LHCN-M2 (cell line): ENCODE measurements at regions not wholly inside any gene's neighbourhood (a gene's known extent, or its start where the extent isn't known, plus 50 kb on each side); places are given as distances from the start of the nearest gene placed in this dataset.
"Not testable (repeated sequence)": the region's sequence is repeated elsewhere in the genome, so short reads cannot be mapped to it uniquely, and the experiment has no call there.

Experiments used
- DNase-seq: peaks from one replicate; pipeline ENCODE4 v3.0.0-alpha.2; 2012; ENCODE audit warnings: low read depth

DNA sequence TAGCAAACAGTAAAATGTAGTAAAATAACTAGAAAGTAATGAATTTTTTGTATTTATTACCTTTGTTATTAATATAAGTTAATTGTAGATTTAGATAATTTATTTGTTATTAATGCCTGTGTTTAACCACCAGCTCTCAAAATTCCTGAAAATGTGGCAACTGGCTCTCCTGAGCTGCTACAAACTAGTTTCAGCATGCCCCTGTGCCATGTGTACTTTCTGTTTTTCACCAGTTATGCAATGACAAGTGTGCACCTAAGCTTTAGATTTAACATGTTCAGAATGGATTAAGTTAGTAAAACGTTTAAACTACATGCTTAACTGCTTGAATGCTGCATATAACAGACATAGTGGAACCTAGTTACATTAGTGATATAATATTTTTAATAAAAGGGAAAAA is 88.1 kb downstream of the POSTN start:
- no peak for DNase-seq

- no peak for DNase-seq
These were observed 93.0 kb downstream of the POSTN start for GRCh38 chr13:37505531-37505930.

DNA sequence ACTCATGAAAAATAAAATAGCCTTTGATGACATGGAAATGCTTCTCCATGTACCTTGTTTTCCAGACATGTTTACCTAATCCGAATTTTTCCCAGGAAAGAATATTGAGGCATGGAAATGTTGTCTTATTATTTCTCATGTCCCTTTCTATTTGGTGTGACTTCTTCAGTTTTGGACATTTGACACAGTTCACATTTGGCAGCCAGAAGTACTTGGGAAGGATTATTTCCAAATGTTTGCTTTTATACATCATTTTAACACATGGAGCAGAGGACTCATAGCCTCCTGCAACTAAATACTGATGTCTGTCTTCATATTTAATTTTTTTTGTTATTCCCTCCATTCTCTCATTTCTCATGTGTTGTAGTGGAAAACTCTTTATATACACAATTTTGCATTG is 94.3 kb downstream of the POSTN start:
- no peak for DNase-seq

GRCh38 chr13:37503287-37503686 is 95.3 kb downstream of the POSTN start:
- DNase-seq = no peak

- not testable (repeated sequence) for DNase-seq
These were observed 96.1 kb downstream of the POSTN start for GRCh38 chr13:37502303-37502993.

DNA sequence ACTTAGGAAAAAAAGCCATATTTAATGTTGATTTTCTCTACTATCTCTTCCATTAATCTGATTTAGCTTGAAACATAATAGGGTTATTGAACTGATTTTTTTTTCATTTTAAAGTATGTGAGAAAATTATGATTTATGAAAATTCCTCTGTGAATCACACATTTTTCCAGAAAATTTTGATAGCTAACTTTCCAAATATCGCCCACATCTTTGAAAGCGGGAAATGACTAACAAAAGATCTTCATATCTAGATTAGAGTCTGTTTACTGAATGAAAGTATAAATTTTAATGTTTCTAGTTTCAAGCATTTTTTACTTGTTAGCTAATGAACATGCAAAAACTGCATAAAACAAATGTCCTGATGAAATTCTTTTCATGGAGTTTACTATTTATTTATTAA is 97.4 kb downstream of the POSTN start:
- no peak for DNase-seq

- DNase-seq = peak; percentile 92
These were observed 103.5 kb downstream of the POSTN start for GRCh38 chr13:37495046-37495445.

- no peak for DNase-seq
These were observed 104.8 kb downstream of the POSTN start for GRCh38 chr13:37493775-37494174.

GRCh38 chr13:37492741-37493514 is 105.6 kb downstream of the POSTN start:
- DNase-seq = peak; percentile 84

DNA sequence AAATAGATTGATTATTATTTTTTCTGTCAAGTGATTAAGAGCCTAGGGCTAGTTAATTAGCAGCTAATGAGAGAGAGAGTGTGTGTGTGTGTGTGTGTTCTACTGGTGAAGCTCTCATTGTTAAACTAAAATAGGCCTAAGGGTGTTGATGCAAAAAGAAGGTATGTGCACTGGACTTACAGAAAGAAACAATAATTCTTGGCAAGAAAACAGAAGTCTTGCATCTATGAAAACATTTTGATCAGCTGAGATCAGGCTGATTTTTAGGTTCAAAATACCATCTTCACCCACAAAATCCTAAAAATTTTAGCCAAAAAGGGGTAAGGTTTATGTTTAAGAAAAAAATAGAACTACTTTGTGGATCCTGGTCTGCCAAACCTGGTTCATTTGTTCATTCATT is 106.5 kb downstream of the POSTN start:
- DNase-seq = no peak

DNA sequence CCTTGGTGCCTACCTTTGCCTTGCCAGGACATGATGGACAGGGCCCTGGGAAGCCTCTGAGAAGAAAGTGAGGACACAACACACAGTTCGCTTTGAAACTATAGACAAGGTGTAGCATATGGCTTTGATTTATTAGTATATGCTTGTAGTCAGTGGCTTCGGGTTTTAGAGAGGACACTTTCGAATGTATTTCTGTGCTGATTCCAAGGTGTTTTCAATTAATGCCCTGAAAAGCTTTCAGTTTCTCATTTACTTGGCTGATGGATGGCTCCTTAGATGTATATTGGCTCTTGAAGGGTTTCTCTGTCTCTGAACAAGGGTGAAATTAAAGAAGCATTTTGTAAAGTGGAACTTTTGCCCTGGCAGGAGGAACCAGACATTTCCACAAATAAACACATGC is 106.9 kb downstream of the POSTN start:
- DNase-seq = no peak

- DNase-seq = no peak
These were observed 108.3 kb downstream of the POSTN start for GRCh38 chr13:37490176-37490779.

- DNase-seq = no peak
These were observed 109.8 kb downstream of the POSTN start for GRCh38 chr13:37488726-37489125.

- DNase-seq = no peak
These were observed 112.3 kb downstream of the POSTN start for GRCh38 chr13:37486171-37486681.

- DNase-seq = peak; percentile 50
These were observed 112.8 kb downstream of the POSTN start for GRCh38 chr13:37485756-37486155.

- no peak for DNase-seq
These were observed 114.5 kb downstream of the POSTN start for GRCh38 chr13:37484056-37484455.

- no peak for DNase-seq
These were observed 116.2 kb downstream of the POSTN start for GRCh38 chr13:37482331-37482730.

GRCh38 chr13:37481885-37482227 is 116.7 kb downstream of the POSTN start:
- no peak for DNase-seq

- peak; percentile 27 for DNase-seq
These were observed 117.3 kb downstream of the POSTN start for GRCh38 chr13:37481011-37481884.

GRCh38 chr13:37479916-37480315 is 118.7 kb downstream of the POSTN start:
- no peak for DNase-seq

GRCh38 chr13:37476874-37477273 is 121.7 kb downstream of the POSTN start:
- no peak for DNase-seq

DNA sequence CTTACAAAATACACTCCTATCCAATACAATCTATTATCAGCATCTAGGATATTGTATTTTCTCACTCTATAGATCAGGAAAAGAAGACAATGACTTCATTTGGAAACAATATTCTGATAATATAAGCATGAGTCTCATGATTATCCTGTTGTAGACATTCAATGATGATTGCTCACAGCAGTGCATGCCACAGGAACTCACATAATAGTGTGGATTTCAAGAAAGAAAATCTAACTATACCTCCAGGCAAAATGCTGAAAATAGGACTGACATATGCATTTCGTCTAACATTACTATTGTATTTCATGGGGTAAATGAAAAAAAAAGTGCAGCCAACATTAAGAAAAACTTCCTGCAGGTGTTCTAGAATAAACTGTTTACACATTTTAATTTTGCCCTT is 122.6 kb downstream of the POSTN start:
- DNase-seq = no peak
